ENCODE measurements at regions not wholly inside any gene's neighbourhood (a gene's known extent, or its start where the extent isn't known, plus 50 kb on each side); places are given as distances from the start of the nearest gene placed in this dataset.

- TF ChIP-seq JARID2 (CRISPR knock-in tag; IDR thresholded peaks at IDR 0.05; ENCODE audit: insufficient replicate concordance): no peak
- TF ChIP-seq TAF1 (CRISPR knock-in tag; IDR thresholded peaks at IDR 0.05): no peak
- no peak for TF ChIP-seq EP300 (IDR thresholded peaks at IDR 0.05; ENCODE audit: low read depth in 2 of 2, low read length in 2 of 2)
- TF ChIP-seq EP300 (CRISPR knock-in tag; IDR thresholded peaks at IDR 0.05; ENCODE audit: borderline replicate concordance): no peak
- TF ChIP-seq ZNF138 (CRISPR knock-in tag; IDR thresholded peaks at IDR 0.05; ENCODE audit: low read depth): no peak
- no peak for TF ChIP-seq ZNF530 (CRISPR knock-in tag; IDR thresholded peaks at IDR 0.05; ENCODE audit: low read depth)
- no peak for TF ChIP-seq CCAR2 (optimal IDR thresholded peaks at IDR 0.05; ENCODE audit: low read depth, low read length)
- TF ChIP-seq POLR2A (IDR thresholded peaks at IDR 0.05; ENCODE audit: insufficient read depth in 1 of 2, low read depth in 2 of 2, low read length in 2 of 2): no peak
- no peak for TF ChIP-seq POLR2AphosphoS5 (IDR thresholded peaks at IDR 0.05; ENCODE audit: low read depth, low read length)
These were observed 71.0 kb upstream of the ANKRD34C start for GRCh38 chr15:79211481-79211880.

All from HepG2 (cell line).